Calu3 (cell line): ENCODE measurements at regions not wholly inside any gene's neighbourhood (a gene's known extent, or its start where the extent isn't known, plus 50 kb on each side); places are given as distances from the start of the nearest gene placed in this dataset.

Experiments used
- BruUV-seq: library from RNA; stranded (reverse); fragments of 400-500 nt; replicated peaks from 2 replicates; lab custom pipeline; 2021; lab: Mats Ljungman, UMichigan
- CTCF ChIA-PET: fragments of 300-600 bp; sonication (Branson Sonifier 250); formaldehyde crosslinking; loops from one replicate; lab custom pipeline; 2022; ENCODE audit warnings: antibody characterized with exemption; lab: Charles Lee
- DNase-seq: peaks from one replicate; pipeline ENCODE4 v3.0.0; 2022
- H3K27ac Mint-ChIP-seq: one replicate; pipeline ENCODE4 v1.8.0; 2022; ENCODE audit warnings: mixed read lengths; ENCODE audit not compliant: unreplicated experiment
- H3K27me3 Mint-ChIP-seq: one replicate; pipeline ENCODE4 v1.8.0; 2022; ENCODE audit warnings: mixed read lengths; ENCODE audit not compliant: unreplicated experiment
- H3K36me3 Mint-ChIP-seq: one replicate; pipeline ENCODE4 v1.8.0; 2022; ENCODE audit warnings: mild to moderate bottlenecking, moderate library complexity, mixed read lengths; ENCODE audit not compliant: insufficient read depth, unreplicated experiment
- H3K4me1 Mint-ChIP-seq: one replicate; pipeline ENCODE4 v1.8.0; 2022; ENCODE audit warnings: mild to moderate bottlenecking, low read depth, mixed read lengths; ENCODE audit not compliant: unreplicated experiment
- H3K4me3 Mint-ChIP-seq: one replicate; pipeline ENCODE4 v1.8.0; 2022; ENCODE audit warnings: mild to moderate bottlenecking, low read depth, moderate library complexity, mixed read lengths; ENCODE audit not compliant: unreplicated experiment
- H3K9me3 Mint-ChIP-seq: one replicate; pipeline ENCODE4 v1.8.0; 2022; ENCODE audit warnings: low read depth, mixed read lengths; ENCODE audit not compliant: unreplicated experiment
- CTCF ChIP-seq: fragments of 200-600 bp; IDR thresholded peaks from one replicate; pipeline ENCODE4 v1.8.0; 2022; ENCODE audit warnings: antibody characterized with exemption; ENCODE audit not compliant: unreplicated experiment
- intact Hi-C: fragments of 100-400 bp; cut with micrococcal nuclease; formaldehyde crosslinking; loops from one replicate; pipeline ENCODE4 v1.10.0; 2022; ENCODE audit not compliant: unreplicated experiment

GRCh38 chr4:27911047-27911446 is 1050.4 kb downstream of the STIM2 start:
- H3K9me3 Mint-ChIP-seq = no peaks in the 10 kb centered on the region
- intact Hi-C loops = no loop called here
- H3K36me3 Mint-ChIP-seq = no peaks in the 10 kb centered on the region
- no peaks in the 10 kb centered on the region for H3K27me3 Mint-ChIP-seq
- H3K4me3 Mint-ChIP-seq = no peak overlapping the region
- no peak for TF ChIP-seq CTCF
- DNase-seq = no peak
- H3K4me1 Mint-ChIP-seq = no peaks in the 10 kb centered on the region
- BruUV-seq = no TSS peak
- no peak overlapping the region for H3K27ac Mint-ChIP-seq
- CTCF ChIA-PET = no interaction called here

GRCh38 chr4:27913738-27914137 is 1053.1 kb downstream of the STIM2 start:
- no peak overlapping the region for H3K4me3 Mint-ChIP-seq
- DNase-seq = no peak
- no peak for TF ChIP-seq CTCF
- no peak overlapping the region for H3K27ac Mint-ChIP-seq
- H3K9me3 Mint-ChIP-seq = no peaks in the 10 kb centered on the region
- H3K36me3 Mint-ChIP-seq = no peaks in the 10 kb centered on the region
- CTCF ChIA-PET = no interaction called here
- no peaks in the 10 kb centered on the region for H3K27me3 Mint-ChIP-seq
- no peaks in the 10 kb centered on the region for H3K4me1 Mint-ChIP-seq
- no TSS peak for BruUV-seq
- intact Hi-C loops = no loop called here

DNA sequence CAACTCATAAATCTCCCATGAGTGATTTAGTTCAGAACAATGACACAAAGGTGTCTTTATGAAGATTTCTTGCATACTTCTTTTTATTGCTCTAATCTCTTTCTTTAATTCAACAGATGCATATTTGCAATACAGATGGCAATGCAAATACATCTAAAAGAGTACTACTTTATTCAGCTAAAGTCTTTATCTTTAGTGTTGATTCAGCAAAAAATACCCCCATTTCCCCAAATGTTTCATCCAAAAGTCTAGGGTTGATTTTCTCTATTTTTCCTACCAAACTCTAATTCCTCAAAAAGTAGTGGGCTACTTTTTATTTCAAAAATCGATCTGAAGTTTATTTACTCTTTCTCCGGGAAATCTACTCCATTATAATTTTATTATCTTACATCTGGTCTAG is 1055.2 kb downstream of the STIM2 start:
- intact Hi-C loops = no loop called here
- TF ChIP-seq CTCF = no peak
- H3K4me1 Mint-ChIP-seq = no peaks in the 10 kb centered on the region
- H3K27me3 Mint-ChIP-seq = no peaks in the 10 kb centered on the region
- no peak for DNase-seq
- no peaks in the 10 kb centered on the region for H3K36me3 Mint-ChIP-seq
- H3K4me3 Mint-ChIP-seq = no peak overlapping the region
- CTCF ChIA-PET = no interaction called here
- H3K27ac Mint-ChIP-seq = no peak overlapping the region
- H3K9me3 Mint-ChIP-seq = peaks cover under 1% of the 10 kb centered on the region
- BruUV-seq = no TSS peak

- H3K27me3 Mint-ChIP-seq = no peaks in the 10 kb centered on the region
- no peak for TF ChIP-seq CTCF
- no peak overlapping the region for H3K4me3 Mint-ChIP-seq
- BruUV-seq = no TSS peak
- H3K27ac Mint-ChIP-seq = no peak overlapping the region
- intact Hi-C loops = no loop called here
- no peaks in the 10 kb centered on the region for H3K36me3 Mint-ChIP-seq
- peaks cover 2% of the 10 kb centered on the region for H3K9me3 Mint-ChIP-seq
- DNase-seq = no peak
- H3K4me1 Mint-ChIP-seq = no peaks in the 10 kb centered on the region
- CTCF ChIA-PET = no interaction called here
Observed at GRCh38 chr4:27916452-27917184, 1056.0 kb downstream of the STIM2 start.
